H1 (cell line): ENCODE measurements at regions not wholly inside any gene's neighbourhood (a gene's known extent, or its start where the extent isn't known, plus 50 kb on each side); places are given as distances from the start of the nearest gene placed in this dataset.

Experiments
- CTCF ChIA-PET: fragments of 300-600 bp; sonication (Branson Sonifier 250); formaldehyde crosslinking; loops from one replicate; lab custom pipeline; 2021; ENCODE audit not compliant: partially characterized antibody; lab: Charles Lee
- POLR2A ChIA-PET: fragments of 300-600 bp; sonication (Branson Sonifier 250); formaldehyde crosslinking; loops from one replicate; lab custom pipeline; 2021; ENCODE audit warnings: inconsistent platforms; ENCODE audit not compliant: partially characterized antibody; lab: Charles Lee
- DNase-seq, 2 experiments: peaks; one replicate each; pipeline versions ENCODE4 v3.0.0 to v3.0.0-alpha.2; 2010 to 2022; ENCODE audit warnings: low spot score in 2 of 2, low read depth in 1 of 2, mixed read lengths in 1 of 2
- FAIRE-seq: peaks from 2 replicates; lab custom pipeline; 2011; peaks lifted over from hg19 to GRCh38; lab: Jason Lieb, UNC
- H2AFZ ChIP-seq: 2 replicates; pipeline ENCODE4 v1.8.1; 2012; ENCODE audit warnings: low read length, inconsistent platforms
- H2AK5ac ChIP-seq: 2 replicates; pipeline ENCODE4 v1.6.1; 2013; ENCODE audit warnings: low read depth, low read length
- H2BK120ac ChIP-seq: replicated peaks from 2 replicates; pipeline ENCODE3; 2013; ENCODE audit warnings: low read depth, low read length, inconsistent platforms
- H2BK12ac ChIP-seq: 2 replicates; pipeline ENCODE4 v1.6.1; 2013; ENCODE audit warnings: low read depth, low read length
- H2BK15ac ChIP-seq: 2 replicates; pipeline ENCODE4 v1.6.1; 2013; ENCODE audit warnings: low read length
- H2BK20ac ChIP-seq: 2 replicates; pipeline ENCODE4 v1.6.1; 2013; ENCODE audit warnings: low read length
- H2BK5ac ChIP-seq: 2 replicates; pipeline ENCODE4 v1.6.1; 2013; ENCODE audit warnings: low read depth, low read length
- H3K14ac ChIP-seq: 2 replicates; pipeline ENCODE4 v1.6.1; 2013; ENCODE audit warnings: inconsistent platforms; ENCODE audit not compliant: insufficient read length
- H3K18ac ChIP-seq: 2 replicates; pipeline ENCODE4 v1.6.1; 2013; ENCODE audit warnings: low read length; ENCODE audit errors: extremely low read depth
- H3K23ac ChIP-seq: 2 replicates; pipeline ENCODE4 v1.6.1; 2013; ENCODE audit warnings: inconsistent platforms; ENCODE audit not compliant: insufficient read length
- H3K23me2 ChIP-seq: 2 replicates; pipeline ENCODE4 v1.6.1; 2013; ENCODE audit warnings: low read depth, low read length
- H3K27ac ChIP-seq: 2 replicates; pipeline ENCODE4 v1.6.1; 2011; ENCODE audit warnings: low read depth, low read length, inconsistent platforms
- H3K27me3 ChIP-seq, 4 experiments: replicated peaks in 1 of 4; 1 replicate in 1 of 4; 2 replicates in 3 of 4; pipeline versions ENCODE4 v1.6.1 to v1.8.1; 2011 to 2013; ENCODE audit warnings: low read length in 3 of 4, mild to moderate bottlenecking in 3 of 4, inconsistent platforms in 2 of 4, mixed read lengths in 2 of 4, moderate library complexity in 1 of 4; ENCODE audit not compliant: control insufficient read depth in 3 of 4, insufficient read depth in 3 of 4; ENCODE audit errors: extremely low read depth in 1 of 4
- H3K36me3 ChIP-seq, 4 experiments: 2 replicates each; pipeline versions ENCODE4 v1.6.1 to v1.8.1; 2011 to 2013; ENCODE audit warnings: mild to moderate bottlenecking in 4 of 4, low read length in 3 of 4, moderate library complexity in 2 of 4, control low read depth in 1 of 4, inconsistent platforms in 1 of 4; ENCODE audit not compliant: insufficient read depth in 4 of 4, control insufficient read depth in 2 of 4
- H3K4ac ChIP-seq: replicated peaks from 2 replicates; pipeline ENCODE3; 2013; ENCODE audit warnings: low read length, low read depth, mixed read lengths, inconsistent platforms; ENCODE audit not compliant: insufficient read length
- H3K4me1 ChIP-seq, 4 experiments: replicated peaks in 1 of 4; 1 replicate in 1 of 4; 2 replicates in 3 of 4; pipeline versions ENCODE4 v1.6.1 to v1.8.1; 2011 to 2013; ENCODE audit warnings: low read length in 3 of 4, inconsistent platforms in 2 of 4, mixed read lengths in 1 of 4; ENCODE audit not compliant: insufficient read depth in 4 of 4, control insufficient read depth in 3 of 4
- H3K4me2 ChIP-seq, 2 experiments: 2 replicates each; pipeline versions ENCODE4 v1.6.1 to v1.8.1; 2011 to 2013; ENCODE audit warnings: low read depth in 2 of 2, low read length in 2 of 2, control low read depth in 1 of 2, inconsistent platforms in 1 of 2, mild to moderate bottlenecking in 1 of 2; ENCODE audit not compliant: insufficient read depth in 1 of 2
- H3K4me3 ChIP-seq, 4 experiments: fragments of 200-600, 300-600 bp in 1 of 4; sonication (generic), shearing (Covaris generic), sonication (Bioruptor Twin) in 1 of 4; 2 replicates each; pipeline versions ENCODE4 v1.5.1 to v1.8.1; 2011 to 2016; ENCODE audit warnings: low read length in 4 of 4, low read depth in 3 of 4, control low read depth in 2 of 4, inconsistent platforms in 2 of 4, mild to moderate bottlenecking in 2 of 4, mixed read lengths in 1 of 4, moderate library complexity in 1 of 4; ENCODE audit not compliant: insufficient read depth in 2 of 4; ENCODE audit errors: extremely low read depth in 1 of 4
- H3K56ac ChIP-seq: replicated peaks from 2 replicates; pipeline ENCODE3; 2013; ENCODE audit warnings: low read depth, mild to moderate bottlenecking, mixed read lengths, low read length, inconsistent platforms; ENCODE audit not compliant: insufficient read length
- H3K79me1 ChIP-seq: 2 replicates; pipeline ENCODE4 v1.6.1; 2013; ENCODE audit warnings: low read depth, low read length, control low read depth
- H3K79me2 ChIP-seq, 2 experiments: 2 replicates each; pipeline versions ENCODE4 v1.6.1 to v1.8.1; 2012 to 2013; ENCODE audit warnings: low read length in 2 of 2, mild to moderate bottlenecking in 2 of 2, inconsistent platforms in 1 of 2; ENCODE audit not compliant: insufficient read depth in 2 of 2, control insufficient read depth in 1 of 2
- H3K9ac ChIP-seq, 4 experiments: replicated peaks in 1 of 4; 1 replicate in 1 of 4; 2 replicates in 3 of 4; pipeline versions ENCODE4 v1.6.1 to v1.8.1; 2011 to 2013; ENCODE audit warnings: low read depth in 3 of 4, low read length in 3 of 4, control low read depth in 2 of 4, mild to moderate bottlenecking in 2 of 4, moderate library complexity in 2 of 4, inconsistent platforms in 1 of 4; ENCODE audit errors: extremely low read depth in 1 of 4
- H3K9me3 ChIP-seq, 2 experiments: 2 replicates each; pipeline versions ENCODE4 v1.6.1 to v1.8.1; 2012 to 2013; ENCODE audit warnings: mild to moderate bottlenecking in 2 of 2, moderate library complexity in 2 of 2, control low read depth in 1 of 2, inconsistent platforms in 1 of 2, low read depth in 1 of 2, low read length in 1 of 2, mixed read lengths in 1 of 2; ENCODE audit not compliant: insufficient read depth in 2 of 2
- H4K20me1 ChIP-seq, 2 experiments: replicated peaks in 1 of 2; 2 replicates each; pipeline versions ENCODE3 to v1.8.1; 2011 to 2013; ENCODE audit warnings: inconsistent platforms in 2 of 2, low read length in 2 of 2, mild to moderate bottlenecking in 1 of 2; ENCODE audit not compliant: insufficient read depth in 2 of 2, control insufficient read depth in 1 of 2
- H4K5ac ChIP-seq: 2 replicates; pipeline ENCODE4 v1.6.1; 2013; ENCODE audit warnings: low read length, low read depth, mixed read lengths, inconsistent platforms; ENCODE audit not compliant: insufficient read length
- H4K8ac ChIP-seq: 2 replicates; pipeline ENCODE4 v1.8.0; 2013; ENCODE audit warnings: mild to moderate bottlenecking, moderate library complexity, low read length, inconsistent platforms; ENCODE audit not compliant: insufficient read depth; ENCODE audit errors: extremely low read depth
- H4K91ac ChIP-seq: replicated peaks from 2 replicates; pipeline ENCODE3; 2013; ENCODE audit warnings: low read length, mixed read lengths, inconsistent platforms; ENCODE audit not compliant: insufficient read length
- RNF2 ChIP-seq: fragments of 200-900, 300-1000 bp; sonication (generic); IDR thresholded peaks from 2 replicates; pipeline ENCODE4 v1.7.1; 2016; ENCODE audit warnings: borderline replicate concordance, low read depth, mild to moderate bottlenecking, antibody characterized with exemption, low read length; ENCODE audit not compliant: poor library complexity, severe bottlenecking; ENCODE audit errors: missing control alignments
- WGBS, 2 experiments: shearing (Covaris generic) in 1 of 2; methylation state at CpG; one replicate each; pipeline versions ENCODE4 v1.1.6 to v1.1.7; 2013 to 2015; ENCODE audit warnings: low lambda C conversion rate in 2 of 2, mixed read lengths in 2 of 2, inconsistent platforms in 1 of 2, low coverage in 1 of 2, missing lambda C conversion rate in 1 of 2; ENCODE audit not compliant: insufficient replicate concordance in 2 of 2, insufficient coverage in 1 of 2, insufficient read length in 1 of 2; ENCODE audit errors: extremely low coverage in 1 of 2, missing lambda C conversion rate in 1 of 2; 5-methylcytosine and 5-hydroxymethylcytosine counted together

GRCh38 chr17:51423421-51424160, 163.2 kb downstream of the UTP18 start:
- POLR2A ChIA-PET: no interaction called here
- Histone ChIP-seq H3K27ac (no peak overlapping the region), H3K9ac (no peak overlapping the region)

More at GRCh38 chr17:51423421-51424160, 163.2 kb downstream of the UTP18 start:
- Histone ChIP-seq H2BK15ac (no peak overlapping the region), H2AFZ (no peak overlapping the region), H3K14ac (no peak overlapping the region), H3K27me3 (no peaks in the 10 kb centered on the region), H2BK5ac (no peak overlapping the region), H3K4ac (no peak overlapping the region), H3K79me1 (no peaks in the 10 kb centered on the region), H4K91ac (no peak overlapping the region), H2BK20ac (no peak overlapping the region), H2AK5ac (no peak overlapping the region), H3K18ac (no peak overlapping the region), H2BK120ac (no peak overlapping the region), H3K36me3 (no peaks in the 10 kb centered on the region), H3K23me2 (no peaks in the 10 kb centered on the region), H3K4me2 (no peak overlapping the region), H4K5ac (no peak overlapping the region), H3K23ac (no peak overlapping the region), H4K20me1 (no peaks in the 10 kb centered on the region), H3K4me3 (no peak overlapping the region), H3K9me3 (no peaks in the 10 kb centered on the region), H3K79me2 (no peaks in the 10 kb centered on the region), H2BK12ac (no peak overlapping the region), H4K8ac (no peak overlapping the region), H3K56ac (no peak overlapping the region), H3K4me1 (peaks cover 0 to 3% (median under 1%) of the 10 kb centered on the region in 4 experiments; a peak in 3 of 7 replicates)
- 91% methylated on average over 3 of the region's 3 CpGs; no CpG with 5 or more reads in 1 of the 2 experiments for WGBS, 2 experiments
- DNase-seq (no peak), FAIRE-seq (no peak)
- CTCF ChIA-PET: interaction anchor here (1.0 to 2.5 kb wide), 5 partner anchors 12 to 124 kb away, joined by 4 to 21 read pairs (median 5); no protein-coding TSS in a partner anchor
- TF ChIP-seq RNF2: no peak
